H9 (cell line): ENCODE measurements at regions not wholly inside any gene's neighbourhood (a gene's known extent, or its start where the extent isn't known, plus 50 kb on each side); places are given as distances from the start of the nearest gene placed in this dataset.

ENCODE experiments used
- DNase-seq: peaks from one replicate; pipeline ENCODE4 v3.0.0-alpha.2; 2017
- H2AFZ ChIP-seq: one replicate; pipeline ENCODE4 v1.6.1; 2013; ENCODE audit warnings: mild to moderate bottlenecking, low read length, control low read depth, moderate library complexity
- H2AK5ac ChIP-seq: 2 replicates; pipeline ENCODE4 v1.6.1; 2013; ENCODE audit warnings: low read length, control low read depth, mixed read lengths; ENCODE audit not compliant: insufficient read length
- H2BK120ac ChIP-seq: one replicate; pipeline ENCODE4 v1.6.1; 2013; ENCODE audit warnings: low read depth, mild to moderate bottlenecking, low read length, control low read depth, inconsistent platforms; ENCODE audit not compliant: poor library complexity, severe bottlenecking
- H2BK12ac ChIP-seq: 2 replicates; pipeline ENCODE4 v1.6.1; 2013; ENCODE audit warnings: low read length, control low read depth, mixed read lengths, low read depth; ENCODE audit not compliant: insufficient read length
- H2BK15ac ChIP-seq: 2 replicates; pipeline ENCODE4 v1.6.1; 2013; ENCODE audit warnings: low read depth, low read length, control low read depth
- H2BK20ac ChIP-seq: one replicate; pipeline ENCODE4 v1.6.1; 2013; ENCODE audit warnings: low read depth, mild to moderate bottlenecking, low read length, control low read depth, inconsistent platforms; ENCODE audit not compliant: poor library complexity, severe bottlenecking
- H2BK5ac ChIP-seq: 2 replicates; pipeline ENCODE4 v1.6.1; 2013; ENCODE audit warnings: low read length, control low read depth, mixed read lengths; ENCODE audit not compliant: insufficient read length
- H3K14ac ChIP-seq: 2 replicates; pipeline ENCODE4 v1.6.1; 2013; ENCODE audit warnings: low read length, control low read depth; ENCODE audit not compliant: insufficient read depth
- H3K18ac ChIP-seq: 2 replicates; pipeline ENCODE4 v1.6.1; 2013; ENCODE audit warnings: low read depth, mild to moderate bottlenecking, mixed read lengths, low read length, control low read depth; ENCODE audit not compliant: insufficient read length
- H3K23ac ChIP-seq: 2 replicates; pipeline ENCODE4 v1.6.1; 2013; ENCODE audit warnings: low read length, control low read depth, mixed read lengths, low read depth; ENCODE audit not compliant: insufficient read length
- H3K23me2 ChIP-seq: 2 replicates; pipeline ENCODE4 v1.6.1; 2013; ENCODE audit warnings: low read depth, mild to moderate bottlenecking, mixed read lengths, low read length, control low read depth; ENCODE audit not compliant: insufficient read length, poor library complexity, severe bottlenecking
- H3K27ac ChIP-seq: 2 replicates; pipeline ENCODE4 v1.5.1; 2013; ENCODE audit warnings: low read length, control low read depth, mixed read lengths, low read depth; ENCODE audit not compliant: insufficient read length
- H3K27me3 ChIP-seq: 2 replicates; pipeline ENCODE4 v1.6.1; 2013; ENCODE audit warnings: low read length, control low read depth, inconsistent platforms; ENCODE audit not compliant: insufficient read depth
- H3K4ac ChIP-seq: 2 replicates; pipeline ENCODE4 v1.6.1; 2013; ENCODE audit warnings: low read depth, mild to moderate bottlenecking, control low read depth, inconsistent platforms, low read length, moderate library complexity
- H3K4me1 ChIP-seq: 2 replicates; pipeline ENCODE4 v1.6.1; 2013; ENCODE audit warnings: low read length, control low read depth, inconsistent platforms; ENCODE audit not compliant: insufficient read depth
- H3K4me2 ChIP-seq: 2 replicates; pipeline ENCODE4 v1.6.1; 2013; ENCODE audit warnings: low read length, control low read depth, mixed read lengths; ENCODE audit not compliant: insufficient read length, insufficient read depth
- H3K56ac ChIP-seq: 2 replicates; pipeline ENCODE4 v1.6.1; 2013; ENCODE audit warnings: low read depth, mild to moderate bottlenecking, mixed read lengths, low read length, control low read depth; ENCODE audit not compliant: insufficient read length
- H3K79me1 ChIP-seq: 2 replicates; pipeline ENCODE4 v1.6.1; 2013; ENCODE audit warnings: low read depth, mild to moderate bottlenecking, moderate library complexity, low read length, control low read depth, inconsistent platforms; ENCODE audit not compliant: insufficient read depth, poor library complexity, severe bottlenecking
- H3K79me2 ChIP-seq: 2 replicates; pipeline ENCODE4 v1.6.1; 2013; ENCODE audit warnings: low read length, control low read depth, inconsistent platforms; ENCODE audit not compliant: insufficient read depth
- H3K9ac ChIP-seq: 2 replicates; pipeline ENCODE4 v1.6.1; 2013; ENCODE audit warnings: low read length, control low read depth, mixed read lengths; ENCODE audit not compliant: insufficient read length; ENCODE audit errors: extremely low read depth
- H3K9me3 ChIP-seq: one replicate; pipeline ENCODE4 v1.6.1; 2013; ENCODE audit warnings: low read depth, low read length, inconsistent platforms; ENCODE audit not compliant: control insufficient read depth
- H3T11ph ChIP-seq: one replicate; pipeline ENCODE4 v1.6.1; 2013; ENCODE audit warnings: mild to moderate bottlenecking, low read length, control low read depth, inconsistent platforms
- H4K20me1 ChIP-seq: one replicate; pipeline ENCODE4 v1.6.1; 2013; ENCODE audit not compliant: control insufficient read depth, insufficient read length, insufficient read depth
- H4K5ac ChIP-seq: 2 replicates; pipeline ENCODE4 v1.6.1; 2013; ENCODE audit warnings: low read depth, mild to moderate bottlenecking, mixed read lengths, low read length, control low read depth; ENCODE audit not compliant: insufficient read length
- H4K8ac ChIP-seq: replicated peaks from 2 replicates; pipeline ENCODE4 v1.6.1; 2013; ENCODE audit warnings: low read length, control low read depth, mixed read lengths, low read depth; ENCODE audit not compliant: insufficient read length
- H4K91ac ChIP-seq: 2 replicates; pipeline ENCODE4 v1.6.1; 2013; ENCODE audit warnings: low read depth, mild to moderate bottlenecking, moderate library complexity, mixed read lengths, low read length, control low read depth; ENCODE audit not compliant: insufficient read length
- H3K27ac Mint-ChIP-seq, 3 experiments: 2 replicates in 2 of 3; 3 replicates in 1 of 3; pipeline ENCODE4 v1.8.0; 2020 to 2021; ENCODE audit warnings: mixed read lengths in 3 of 3, mild to moderate bottlenecking in 1 of 3, moderate library complexity in 1 of 3
- H3K27me3 Mint-ChIP-seq: 2 replicates; pipeline ENCODE4 v1.8.0; 2021; ENCODE audit warnings: low read depth, mild to moderate bottlenecking, moderate library complexity, mixed read lengths
- H3K36me3 Mint-ChIP-seq, 3 experiments: 2 replicates in 2 of 3; 3 replicates in 1 of 3; pipeline ENCODE4 v1.8.0; 2020 to 2021; ENCODE audit warnings: low read depth in 3 of 3, mixed read lengths in 3 of 3; ENCODE audit not compliant: insufficient read depth in 1 of 3
- H3K4me1 Mint-ChIP-seq, 2 experiments: 2 replicates each; pipeline ENCODE4 v1.8.0; 2020; ENCODE audit warnings: mixed read lengths in 2 of 2
- H3K4me3 Mint-ChIP-seq, 2 experiments: 2 replicates in 1 of 2; 3 replicates in 1 of 2; pipeline ENCODE4 v1.8.0; 2020 to 2021; ENCODE audit warnings: mild to moderate bottlenecking in 2 of 2, mixed read lengths in 2 of 2, moderate library complexity in 1 of 2
- H3K9me3 Mint-ChIP-seq, 2 experiments: 2 replicates in 1 of 2; 3 replicates in 1 of 2; pipeline ENCODE4 v1.8.0; 2020; ENCODE audit warnings: mild to moderate bottlenecking in 2 of 2, mixed read lengths in 2 of 2, moderate library complexity in 1 of 2
- WGBS: extraction: QIAGEN DNeasy Blood & Tissue Kit; methylation state at CpG from one replicate; pipeline ENCODE4 v1.1.7; 2013; ENCODE audit warnings: missing lambda C conversion rate, low lambda C conversion rate, mixed read lengths; ENCODE audit not compliant: insufficient read length; ENCODE audit errors: extremely low coverage; 5-methylcytosine and 5-hydroxymethylcytosine counted together
- TF ChIP-seq, protein P1 (sequence below): fragments of 200-600 bp; sonication (generic); conservative IDR thresholded peaks from 3 replicates; pipeline ENCODE4 v1.8.0; 2021; ENCODE audit warnings: antibody characterized with exemption, mild to moderate bottlenecking

DNA sequence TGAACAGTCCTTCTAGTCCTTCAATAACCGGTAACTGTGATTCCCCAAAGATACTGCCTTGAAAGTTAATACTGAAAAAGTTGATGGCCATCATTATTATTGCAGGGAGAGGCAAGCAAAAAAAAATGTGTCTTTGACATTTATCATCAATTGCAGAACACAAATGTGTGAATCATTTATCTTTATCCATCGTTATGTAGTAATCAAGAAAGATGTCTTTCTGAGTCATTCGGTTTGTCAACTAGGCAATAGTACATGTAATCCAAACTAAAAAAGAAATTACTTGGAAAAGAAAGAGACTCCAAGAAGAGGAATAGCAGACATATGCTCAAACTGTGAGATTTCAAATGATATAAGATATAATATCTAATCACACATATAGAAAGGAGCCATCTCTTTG lies 473.0 kb downstream of the CETN3 start:
- Histone ChIP-seq H3K56ac (no peak overlapping the region), H2BK20ac (no peak overlapping the region), H3K79me2 (no peaks in the 10 kb centered on the region), H2BK15ac (no peak overlapping the region), H4K5ac (no peak overlapping the region), H3K23ac (no peak overlapping the region), H3T11ph (no peak overlapping the region), H2BK12ac (no peak overlapping the region), H3K23me2 (no peaks in the 10 kb centered on the region), H4K8ac (no peak overlapping the region), H2BK120ac (no peak overlapping the region), H4K20me1 (no peaks in the 10 kb centered on the region), H4K91ac (no peak overlapping the region), H3K27ac (no peak overlapping the region), H3K4me1 (peaks cover 3% of the 10 kb centered on the region; the same call in 1 of the 2 replicates), H3K9ac (no peak overlapping the region), H3K9me3 (no peaks in the 10 kb centered on the region), H2BK5ac (no peak overlapping the region), H3K79me1 (no peaks in the 10 kb centered on the region), H3K4me2 (no peak overlapping the region), H2AK5ac (no peak overlapping the region), H3K18ac (no peak overlapping the region), H3K14ac (no peak overlapping the region), H3K4ac (no peak overlapping the region), H3K27me3 (no peaks in the 10 kb centered on the region), H2AFZ (no peak overlapping the region)
- no CpG with 5 or more reads among the region's 3 CpGs for WGBS
- Mint-ChIP-seq H3K4me3 (no peak overlapping the region), H3K36me3 (no peaks in the 10 kb centered on the region), H3K4me1 (peaks cover 4 to 20% of the 10 kb centered on the region in 2 experiments), H3K9me3 (no peaks in the 10 kb centered on the region), H3K27ac (no peak overlapping the region), H3K27me3 (no peaks in the 10 kb centered on the region)
- no peak for DNase-seq
- TF ChIP-seq, protein P1, sequence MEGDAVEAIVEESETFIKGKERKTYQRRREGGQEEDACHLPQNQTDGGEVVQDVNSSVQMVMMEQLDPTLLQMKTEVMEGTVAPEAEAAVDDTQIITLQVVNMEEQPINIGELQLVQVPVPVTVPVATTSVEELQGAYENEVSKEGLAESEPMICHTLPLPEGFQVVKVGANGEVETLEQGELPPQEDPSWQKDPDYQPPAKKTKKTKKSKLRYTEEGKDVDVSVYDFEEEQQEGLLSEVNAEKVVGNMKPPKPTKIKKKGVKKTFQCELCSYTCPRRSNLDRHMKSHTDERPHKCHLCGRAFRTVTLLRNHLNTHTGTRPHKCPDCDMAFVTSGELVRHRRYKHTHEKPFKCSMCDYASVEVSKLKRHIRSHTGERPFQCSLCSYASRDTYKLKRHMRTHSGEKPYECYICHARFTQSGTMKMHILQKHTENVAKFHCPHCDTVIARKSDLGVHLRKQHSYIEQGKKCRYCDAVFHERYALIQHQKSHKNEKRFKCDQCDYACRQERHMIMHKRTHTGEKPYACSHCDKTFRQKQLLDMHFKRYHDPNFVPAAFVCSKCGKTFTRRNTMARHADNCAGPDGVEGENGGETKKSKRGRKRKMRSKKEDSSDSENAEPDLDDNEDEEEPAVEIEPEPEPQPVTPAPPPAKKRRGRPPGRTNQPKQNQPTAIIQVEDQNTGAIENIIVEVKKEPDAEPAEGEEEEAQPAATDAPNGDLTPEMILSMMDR: no peak
